OCI-LY3 (cell line): ENCODE measurements at regions not wholly inside any gene's neighbourhood (a gene's known extent, or its start where the extent isn't known, plus 50 kb on each side); places are given as distances from the start of the nearest gene placed in this dataset.
"Not testable (repeated sequence)": the region's sequence is repeated elsewhere in the genome, so short reads cannot be mapped to it uniquely, and the experiment has no call there.

Source experiments
- H2AFZ ChIP-seq: fragments of 200-600, 300-600 bp; shearing (Covaris generic); 2 replicates; pipeline ENCODE4 v1.6.0; 2014; ENCODE audit warnings: antibody characterized with exemption, low read depth, low read length
- H3K27ac ChIP-seq: fragments of 200-600, 300-600 bp; sonication (generic); 2 replicates; pipeline ENCODE4 v1.5.1; 2014; ENCODE audit warnings: mild to moderate bottlenecking, low read length, moderate library complexity, mixed read lengths
- H3K27me3 ChIP-seq: fragments of 200-600, 300-600 bp; sonication (generic); 2 replicates; pipeline ENCODE4 v1.6.1; 2014; ENCODE audit warnings: low read depth, low read length, mixed read lengths
- H3K36me3 ChIP-seq: fragments of 200-600, 300-600 bp; sonication (generic); replicated peaks from 2 replicates; pipeline ENCODE3; 2014; ENCODE audit warnings: low read depth, low read length, mixed read lengths
- H3K4me1 ChIP-seq: fragments of 300-600, 200-600 bp; sonication (generic); 2 replicates; pipeline ENCODE4 v1.6.1; 2014; ENCODE audit warnings: low read length, mixed read lengths
- H3K4me2 ChIP-seq: fragments of 200-600, 300-600 bp; sonication (generic); 2 replicates; pipeline ENCODE4 v1.6.1; 2014; ENCODE audit warnings: low read length, mixed read lengths
- H3K4me3 ChIP-seq: fragments of 300-600, 200-600 bp; sonication (generic); 2 replicates; pipeline ENCODE4 v1.5.1; 2014; ENCODE audit warnings: antibody characterized with exemption, mild to moderate bottlenecking, low read length, moderate library complexity
- H3K79me2 ChIP-seq: fragments of 300-600, 200-600 bp; shearing (Covaris generic); 2 replicates; pipeline ENCODE4 v1.6.1; 2014; ENCODE audit warnings: mild to moderate bottlenecking, low read length, mixed read lengths
- H3K9ac ChIP-seq: fragments of 300-600, 200-600 bp; shearing (Covaris generic); 2 replicates; pipeline ENCODE4 v1.6.0; 2014; ENCODE audit warnings: mild to moderate bottlenecking, low read length, moderate library complexity
- H3K9me3 ChIP-seq: fragments of 200-600, 300-600 bp; shearing (Covaris generic); 2 replicates; pipeline ENCODE4 v1.6.1; 2014; ENCODE audit warnings: low read length, mixed read lengths; ENCODE audit not compliant: insufficient read depth
- H4K20me1 ChIP-seq: fragments of 200-600, 300-600 bp; sonication (generic); 2 replicates; pipeline ENCODE4 v1.6.1; 2016; ENCODE audit warnings: low read length, mixed read lengths; ENCODE audit not compliant: insufficient read depth
- CTCF ChIP-seq: fragments of 200-600, 300-600 bp; sonication (generic); IDR thresholded peaks from 2 replicates; pipeline ENCODE4 v1.5.1; 2014; ENCODE audit warnings: antibody characterized with exemption, low read length, low read depth
- EZH2phosphoT487 ChIP-seq: fragments of 200-600 bp; shearing (Covaris generic); IDR thresholded peaks from 2 replicates; pipeline ENCODE4 v1.6.1; 2018; ENCODE audit warnings: antibody characterized with exemption, mixed run types, low read depth

- Histone ChIP-seq H3K9ac (no peak overlapping the region), H4K20me1 (no peaks in the 10 kb centered on the region), H3K4me2 (no peak overlapping the region), H3K4me3 (no peak overlapping the region), H3K79me2 (no peaks in the 10 kb centered on the region), H2AFZ (peak overlapping the region; percentile 32; the same call in 1 of the 2 replicates), H3K36me3 (no peaks in the 10 kb centered on the region), H3K9me3 (no peaks in the 10 kb centered on the region), H3K27me3 (no peaks in the 10 kb centered on the region), H3K4me1 (no peaks in the 10 kb centered on the region), H3K27ac (no peak overlapping the region)
- TF ChIP-seq EZH2phosphoT487 (no peak), CTCF (no peak)
These were observed 745.9 kb downstream of the ZBBX start for GRCh38 chr3:166634091-166634746.

- H3K4me3 ChIP-seq, result no peak overlapping the region
- H3K4me2 ChIP-seq, result no peak overlapping the region
- no peaks in the 10 kb centered on the region for H3K27me3 ChIP-seq
- H3K4me1 ChIP-seq, result no peaks in the 10 kb centered on the region
- no peaks in the 10 kb centered on the region for H4K20me1 ChIP-seq
- H2AFZ ChIP-seq, result no peak overlapping the region
- H3K27ac ChIP-seq, result no peak overlapping the region
- H3K36me3 ChIP-seq, result no peaks in the 10 kb centered on the region
- H3K9ac ChIP-seq, result no peak overlapping the region
- TF ChIP-seq CTCF (no peak), EZH2phosphoT487 (no peak)
- H3K9me3 ChIP-seq, result no peaks in the 10 kb centered on the region
- H3K79me2 ChIP-seq, result no peaks in the 10 kb centered on the region
These were observed 749.9 kb downstream of the ZBBX start for GRCh38 chr3:166630190-166630589.

- Histone ChIP-seq H3K9ac (no peak overlapping the region), H3K4me1 (peaks cover 7% of the 10 kb centered on the region; the same call in 1 of the 2 replicates), H3K9me3 (no peaks in the 10 kb centered on the region), H2AFZ (no peak overlapping the region; the same call in 1 of the 2 replicates), H3K27ac (no peak overlapping the region), H3K4me3 (no peak overlapping the region), H4K20me1 (no peaks in the 10 kb centered on the region), H3K36me3 (no peaks in the 10 kb centered on the region), H3K27me3 (no peaks in the 10 kb centered on the region), H3K79me2 (no peaks in the 10 kb centered on the region), H3K4me2 (no peak overlapping the region)
- TF ChIP-seq CTCF (no peak), EZH2phosphoT487 (no peak)
These were observed 766.7 kb downstream of the ZBBX start for GRCh38 chr3:166613365-166613764.

GRCh38 chr3:166612761-166613160, 767.3 kb downstream of the ZBBX start:
- not testable (repeated sequence) for H3K27ac ChIP-seq, H4K20me1 ChIP-seq, H3K4me3 ChIP-seq, H3K4me2 ChIP-seq, H3K36me3 ChIP-seq, H3K4me1 ChIP-seq, H3K9me3 ChIP-seq, H3K79me2 ChIP-seq, H3K27me3 ChIP-seq, H3K9ac ChIP-seq
- H2AFZ ChIP-seq, result peak overlapping the region; percentile 54; the same call in 1 of the 2 replicates
